GF-D8 (cell line): ENCODE measurements at regions not wholly inside any gene's neighbourhood (a gene's known extent, or its start where the extent isn't known, plus 50 kb on each side); places are given as distances from the start of the nearest gene placed in this dataset.
"Not testable (repeated sequence)": the region's sequence is repeated elsewhere in the genome, so short reads cannot be mapped to it uniquely, and the experiment has no call there.

ENCODE experiments used
- DNase-seq: peaks from one replicate; lab custom pipeline; 2025; lab: John Stamatoyannopoulos, UW

- DNase-seq, result no peak
These were observed 132.3 kb downstream of the TNFSF18 start for GRCh38 chr1:172918478-172918877.

DNA sequence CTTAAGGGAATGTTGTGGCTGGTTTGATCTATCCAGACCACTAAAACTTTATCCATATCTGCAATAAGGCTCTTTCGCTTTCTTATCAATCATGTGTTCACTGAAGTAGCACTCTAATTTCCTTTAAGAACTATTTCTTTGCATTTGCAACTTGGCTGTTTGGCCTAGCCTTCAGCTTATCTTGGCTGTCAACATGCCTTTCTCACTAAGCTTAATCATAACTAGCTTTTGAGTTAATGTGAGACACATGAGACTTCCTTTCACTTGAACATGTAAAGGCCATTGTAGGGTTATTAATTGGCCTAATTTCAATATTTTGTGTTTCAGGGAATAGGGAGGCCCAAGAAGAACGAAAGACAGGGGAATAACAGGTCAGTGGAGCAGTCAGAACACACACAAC is 124.7 kb downstream of the TNFSF18 start:
- DNase-seq, result no peak

DNA sequence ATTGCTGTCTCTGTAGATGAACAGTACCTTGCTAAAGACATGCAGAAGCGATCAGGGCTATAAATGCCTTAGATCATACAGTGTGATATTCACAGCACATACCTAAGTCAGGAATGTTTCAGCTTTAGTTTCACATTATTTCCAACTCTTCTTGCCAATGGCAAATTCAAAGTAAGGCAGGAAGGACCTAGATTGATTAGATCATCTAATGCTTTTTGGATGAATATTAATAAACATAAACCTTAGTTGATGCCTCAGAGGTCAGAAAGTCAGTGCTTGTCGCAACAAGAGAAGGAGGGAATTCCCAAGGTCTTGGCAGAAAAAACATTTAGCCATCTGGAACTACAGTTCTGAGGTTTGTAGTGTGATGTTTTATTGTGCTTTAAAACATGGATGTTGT is 122.3 kb downstream of the TNFSF18 start:
- DNase-seq, result no peak

DNA sequence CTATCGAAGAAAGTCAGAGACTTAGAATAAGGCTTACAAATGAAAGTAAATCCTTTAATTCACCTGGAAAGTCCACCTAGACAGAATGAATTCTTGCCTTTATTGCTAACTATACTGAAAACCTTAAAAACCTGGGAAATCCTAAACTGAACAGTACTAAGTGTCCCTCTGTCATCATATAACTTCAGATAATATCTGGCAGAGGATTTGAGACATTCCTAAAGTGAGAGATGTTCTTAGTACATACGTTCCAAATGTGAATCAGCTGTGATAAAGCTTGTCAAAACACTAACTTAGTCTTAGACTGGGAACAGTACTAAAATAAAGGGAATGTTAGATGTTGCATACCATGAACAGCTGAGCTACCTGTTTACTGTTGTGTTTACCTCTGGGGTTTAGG is 121.7 kb downstream of the TNFSF18 start:
- DNase-seq, result no peak

GRCh38 chr1:172930142-172930541 is 120.6 kb downstream of the TNFSF18 start:
- DNase-seq, result no peak

GRCh38 chr1:172931340-172931739 is 119.4 kb downstream of the TNFSF18 start:
- no peak for DNase-seq

GRCh38 chr1:172931761-172932160 is 119.0 kb downstream of the TNFSF18 start:
- DNase-seq, result no peak

- no peak for DNase-seq
These were observed 117.8 kb downstream of the TNFSF18 start for GRCh38 chr1:172932981-172933380.

- DNase-seq, result no peak
These were observed 116.4 kb downstream of the TNFSF18 start for GRCh38 chr1:172934417-172934762.

- DNase-seq, result no peak
These were observed 115.6 kb downstream of the TNFSF18 start for GRCh38 chr1:172935062-172935592.

- no peak for DNase-seq
These were observed 114.6 kb downstream of the TNFSF18 start for GRCh38 chr1:172936088-172936645.

- no peak for DNase-seq
These were observed 112.1 kb downstream of the TNFSF18 start for GRCh38 chr1:172938681-172939080.

DNA sequence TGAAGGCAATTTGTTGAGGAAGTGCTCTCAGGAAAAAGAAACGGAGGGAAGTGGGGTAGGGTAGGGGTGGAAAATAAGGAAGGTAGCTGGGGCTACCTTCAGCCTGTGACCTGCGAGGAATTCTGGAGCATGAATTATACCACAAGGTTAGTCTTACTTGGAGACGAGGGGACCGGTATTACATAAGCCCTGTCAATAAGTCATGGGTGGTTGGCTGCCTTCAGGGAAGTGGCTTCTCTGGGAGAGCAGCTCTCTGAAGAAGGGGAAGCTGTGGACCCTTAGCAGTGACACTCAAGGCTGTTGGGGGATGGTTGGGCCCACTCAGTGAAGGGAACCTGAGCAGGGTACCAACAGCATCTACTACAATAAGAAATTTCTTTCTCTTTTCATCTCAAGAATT is 111.3 kb downstream of the TNFSF18 start:
- no peak for DNase-seq

GRCh38 chr1:172940174-172940855 is 110.4 kb downstream of the TNFSF18 start:
- no peak for DNase-seq

- no peak for DNase-seq
These were observed 109.3 kb downstream of the TNFSF18 start for GRCh38 chr1:172941471-172941870.

- DNase-seq, result no peak
These were observed 108.8 kb downstream of the TNFSF18 start for GRCh38 chr1:172941945-172942344.

DNA sequence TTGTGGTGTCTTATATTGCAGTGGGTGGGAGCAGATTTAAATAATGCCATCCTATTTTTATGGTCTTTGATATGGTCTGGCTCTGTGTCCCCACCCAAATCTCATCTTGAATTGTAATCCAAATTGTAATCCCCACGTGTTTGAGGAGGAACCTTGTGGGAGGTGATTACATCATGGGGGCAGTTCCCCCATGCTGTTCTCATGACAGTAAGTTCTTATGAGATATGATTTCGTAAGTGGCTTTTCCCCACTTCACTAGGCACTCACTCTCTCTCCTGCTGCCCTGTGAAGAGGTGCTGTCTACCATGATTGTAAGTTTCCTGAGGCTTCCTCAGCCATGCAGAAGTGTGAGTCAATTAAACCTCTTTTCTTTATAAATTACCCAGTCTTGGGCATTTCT is 107.6 kb downstream of the TNFSF18 start:
- not testable (repeated sequence) for DNase-seq

DNA sequence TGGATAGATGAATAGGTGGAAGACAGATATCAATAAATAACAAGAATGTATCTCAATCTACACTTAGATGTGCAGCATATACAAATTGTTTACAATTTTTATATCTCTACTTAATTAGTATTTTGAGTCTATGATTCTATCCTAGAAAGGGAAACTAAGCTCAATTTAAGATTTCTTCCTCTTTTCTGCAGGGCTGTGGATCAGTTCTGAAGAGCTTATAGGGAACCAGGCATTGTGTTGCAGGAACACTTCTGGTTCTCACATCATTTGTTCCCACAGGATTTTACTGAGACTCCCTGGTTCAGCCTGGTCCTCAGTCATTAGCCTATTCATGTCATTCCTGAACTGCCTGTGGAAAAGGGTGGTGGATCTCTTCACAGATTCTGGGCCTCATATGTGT is 105.8 kb downstream of the TNFSF18 start:
- DNase-seq, result no peak

- DNase-seq, result no peak
These were observed 103.8 kb downstream of the TNFSF18 start for GRCh38 chr1:172946814-172947507.

DNA sequence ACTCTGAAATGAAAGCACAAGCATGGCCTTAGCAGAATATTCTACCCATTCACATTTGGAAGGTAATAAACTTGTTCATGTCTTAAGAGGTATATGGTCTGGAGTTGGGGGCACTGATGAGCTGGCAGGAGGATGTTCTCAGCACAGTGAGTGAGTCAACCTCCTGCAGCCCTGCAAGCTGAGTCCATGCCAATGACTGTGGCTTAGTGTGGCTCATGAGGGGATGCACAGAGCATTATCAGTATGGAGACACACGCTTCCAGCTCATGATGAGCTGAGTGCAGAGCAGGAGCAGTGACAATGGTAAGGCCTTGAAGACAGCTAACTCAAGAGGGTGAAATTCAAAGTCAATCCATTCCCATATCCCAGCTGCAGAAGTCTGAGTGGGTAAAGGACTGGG is 102.3 kb downstream of the TNFSF18 start:
- no peak for DNase-seq

- DNase-seq, result no peak
These were observed 101.6 kb downstream of the TNFSF18 start for GRCh38 chr1:172949096-172949495.

DNA sequence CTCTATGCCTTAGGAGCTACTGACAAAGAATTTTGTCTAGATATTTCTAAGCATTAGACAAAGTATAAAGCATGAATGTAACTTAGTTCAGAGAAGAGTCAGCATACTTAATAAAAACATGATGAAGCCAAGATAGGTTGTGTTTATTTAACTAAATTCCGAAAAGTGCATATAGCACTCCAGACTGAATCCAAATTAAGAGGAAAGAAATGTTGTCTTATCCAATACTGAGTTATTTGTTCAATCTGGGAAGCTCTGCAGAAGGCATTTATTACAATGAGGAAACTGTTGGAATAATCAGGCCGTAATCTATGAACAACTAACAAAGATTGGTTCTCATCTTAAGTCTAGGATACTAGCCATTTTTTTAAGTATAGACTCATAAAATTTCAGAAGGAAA is 100.2 kb downstream of the TNFSF18 start:
- DNase-seq, result no peak

- no peak for DNase-seq
These were observed 98.9 kb downstream of the TNFSF18 start for GRCh38 chr1:172951730-172952365.
